Lower leg skin (tissue), 4 donors: ENCODE measurements at regions not wholly inside any gene's neighbourhood (a gene's known extent, or its start where the extent isn't known, plus 50 kb on each side); places are given as distances from the start of the nearest gene placed in this dataset.

Experiments used
- DNase-seq, 2 donors: peaks; one replicate each; pipeline ENCODE4 v3.0.0-alpha.2; 2019; ENCODE audit warnings: low spot score in 2 of 2
- H3K4me3 ChIP-seq: fragments of 200-600 bp; sonication (generic); 2 replicates; pipeline ENCODE4 v1.5.1; 2017; ENCODE audit warnings: mild to moderate bottlenecking, low read depth; ENCODE audit not compliant: poor library complexity, severe bottlenecking
- POLR2A ChIP-seq, 2 donors: fragments of 450-650 bp; IDR thresholded peaks; one replicate each; pipeline ENCODE4 v1.6.1; 2016 to 2017; ENCODE audit warnings: antibody characterized with exemption in 2 of 2, mild to moderate bottlenecking in 1 of 2, moderate library complexity in 1 of 2
- WGBS, 2 donors: methylation state at CpG; one replicate each; pipeline ENCODE4 v1.1.5; 2018; 5-methylcytosine and 5-hydroxymethylcytosine counted together
- intact Hi-C: fragments of 100-400 bp; cut with DNase I; formaldehyde crosslinking; loops from one replicate; pipeline ENCODE4 v1.15.0; 2023; ENCODE audit warnings: low total_unique reads
- TF ChIP-seq, protein P1 (sequence below), 3 donors: fragments of 450-650 bp; IDR thresholded peaks; one replicate each; pipeline ENCODE4 v1.5.1; 2016; ENCODE audit warnings: antibody characterized with exemption in 3 of 3, mild to moderate bottlenecking in 3 of 3, moderate library complexity in 2 of 3

DNA sequence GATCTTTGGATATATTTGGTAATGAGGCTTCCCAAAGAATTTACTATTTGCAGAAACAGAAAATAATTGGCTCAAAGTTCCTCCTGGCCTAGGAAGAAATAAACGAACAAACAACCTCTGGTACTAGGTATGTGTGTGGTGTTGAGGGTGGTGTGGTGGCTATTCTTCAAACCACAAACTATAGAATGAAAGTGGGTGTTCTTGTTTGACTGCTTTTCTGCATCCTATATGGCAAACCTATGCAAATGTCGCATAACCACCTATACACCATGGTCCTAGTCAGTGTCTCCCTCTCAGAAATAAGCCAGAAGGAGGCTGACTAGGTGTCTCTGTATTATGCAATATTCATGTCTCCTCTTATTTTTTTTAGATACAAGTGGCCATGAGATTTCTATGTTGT, 106.6 kb upstream of the PCDH18 start:
- intact Hi-C loops = no loop called here
- H3K4me3 ChIP-seq = no peak overlapping the region
- no peak for DNase-seq
- TF ChIP-seq, protein P1, sequence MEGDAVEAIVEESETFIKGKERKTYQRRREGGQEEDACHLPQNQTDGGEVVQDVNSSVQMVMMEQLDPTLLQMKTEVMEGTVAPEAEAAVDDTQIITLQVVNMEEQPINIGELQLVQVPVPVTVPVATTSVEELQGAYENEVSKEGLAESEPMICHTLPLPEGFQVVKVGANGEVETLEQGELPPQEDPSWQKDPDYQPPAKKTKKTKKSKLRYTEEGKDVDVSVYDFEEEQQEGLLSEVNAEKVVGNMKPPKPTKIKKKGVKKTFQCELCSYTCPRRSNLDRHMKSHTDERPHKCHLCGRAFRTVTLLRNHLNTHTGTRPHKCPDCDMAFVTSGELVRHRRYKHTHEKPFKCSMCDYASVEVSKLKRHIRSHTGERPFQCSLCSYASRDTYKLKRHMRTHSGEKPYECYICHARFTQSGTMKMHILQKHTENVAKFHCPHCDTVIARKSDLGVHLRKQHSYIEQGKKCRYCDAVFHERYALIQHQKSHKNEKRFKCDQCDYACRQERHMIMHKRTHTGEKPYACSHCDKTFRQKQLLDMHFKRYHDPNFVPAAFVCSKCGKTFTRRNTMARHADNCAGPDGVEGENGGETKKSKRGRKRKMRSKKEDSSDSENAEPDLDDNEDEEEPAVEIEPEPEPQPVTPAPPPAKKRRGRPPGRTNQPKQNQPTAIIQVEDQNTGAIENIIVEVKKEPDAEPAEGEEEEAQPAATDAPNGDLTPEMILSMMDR (IDR thresholded peaks at IDR 0.05) = no peak
- TF ChIP-seq POLR2A (IDR thresholded peaks at IDR 0.05) = no peak
- 82 to 88% methylated on average over 2 of the region's 2 CpGs for WGBS, 2 donors

DNA sequence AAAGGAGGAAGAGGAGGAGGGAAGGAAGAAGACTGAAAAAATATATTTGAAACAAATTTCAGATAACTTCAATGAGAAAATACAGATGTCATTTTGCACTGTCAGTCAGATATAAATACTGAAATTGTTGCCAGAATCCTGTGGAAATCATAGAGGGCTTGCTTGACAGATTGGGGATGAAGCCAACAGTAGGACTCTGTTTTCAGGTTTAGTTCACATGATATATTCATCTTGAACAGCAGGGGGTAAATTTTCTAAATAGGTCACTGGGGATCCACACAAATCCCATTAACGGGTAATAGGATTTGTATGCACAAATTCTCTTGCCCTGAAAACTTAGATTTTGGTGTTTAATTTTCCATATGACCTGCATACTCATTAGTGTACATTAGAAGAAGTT, 103.3 kb upstream of the PCDH18 start:
- WGBS, 2 donors = 49 to 60% methylated on average over 1 of the region's 1 CpG
- H3K4me3 ChIP-seq = no peak overlapping the region
- intact Hi-C loops = no loop called here

DNA sequence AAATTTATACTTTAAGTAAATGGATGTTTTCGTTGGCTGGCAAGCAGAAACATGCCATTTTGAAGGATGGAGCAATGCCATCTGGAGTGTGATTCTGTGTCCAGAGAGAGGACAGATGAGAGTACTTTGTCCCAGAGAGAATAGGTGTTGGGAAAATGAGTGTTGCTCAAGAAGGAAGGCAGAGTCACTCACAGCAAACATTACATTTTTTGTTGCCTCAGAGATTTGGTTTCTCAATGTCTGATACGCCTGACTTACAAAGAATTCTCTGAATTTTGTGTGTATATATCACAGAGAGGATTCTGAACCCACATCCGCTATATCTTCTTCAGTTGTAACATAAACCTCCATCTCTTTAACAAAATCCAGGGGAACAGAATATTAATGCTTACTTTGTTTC, 102.8 kb upstream of the PCDH18 start:
- WGBS, 2 donors = 77 to 79% methylated on average over 3 of the region's 3 CpGs
- TF ChIP-seq POLR2A (IDR thresholded peaks at IDR 0.05) = no peak
- TF ChIP-seq, protein P1 (IDR thresholded peaks at IDR 0.05) = no peak
- intact Hi-C loops = no loop called here

More for the DNA sequence above, 103.3 kb upstream of the PCDH18 start:
- no peak for DNase-seq
- TF ChIP-seq, protein P1 (IDR thresholded peaks at IDR 0.05) = no peak
- no peak for TF ChIP-seq POLR2A (IDR thresholded peaks at IDR 0.05)

DNA sequence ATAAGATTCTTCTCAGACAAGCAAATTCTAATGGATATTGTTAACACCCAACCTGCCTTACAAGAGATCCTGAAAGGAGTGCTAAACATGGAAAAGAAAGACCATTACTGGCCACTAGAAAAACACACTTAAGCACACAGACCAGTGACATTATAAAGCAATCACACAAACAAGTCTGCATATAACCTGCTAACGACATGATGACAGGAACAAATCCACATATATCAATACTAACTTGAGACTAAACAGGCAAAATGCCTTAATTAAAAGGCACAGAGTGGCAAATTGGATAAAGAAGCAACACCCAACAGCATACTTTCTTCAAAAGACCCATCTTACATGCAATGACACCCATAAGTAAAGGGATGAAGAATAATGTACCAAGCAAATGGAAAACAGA, 100.5 kb upstream of the PCDH18 start:
- DNase-seq = no peak
- intact Hi-C loops = no loop called here
- no peak overlapping the region for H3K4me3 ChIP-seq
- TF ChIP-seq POLR2A (IDR thresholded peaks at IDR 0.05) = no peak
- TF ChIP-seq, protein P1 (IDR thresholded peaks at IDR 0.05) = no peak
- 77 to 94% methylated on average over 1 of the region's 1 CpG for WGBS, 2 donors

More for the DNA sequence above, 102.8 kb upstream of the PCDH18 start:
- DNase-seq = no peak
- no peak overlapping the region for H3K4me3 ChIP-seq

DNA sequence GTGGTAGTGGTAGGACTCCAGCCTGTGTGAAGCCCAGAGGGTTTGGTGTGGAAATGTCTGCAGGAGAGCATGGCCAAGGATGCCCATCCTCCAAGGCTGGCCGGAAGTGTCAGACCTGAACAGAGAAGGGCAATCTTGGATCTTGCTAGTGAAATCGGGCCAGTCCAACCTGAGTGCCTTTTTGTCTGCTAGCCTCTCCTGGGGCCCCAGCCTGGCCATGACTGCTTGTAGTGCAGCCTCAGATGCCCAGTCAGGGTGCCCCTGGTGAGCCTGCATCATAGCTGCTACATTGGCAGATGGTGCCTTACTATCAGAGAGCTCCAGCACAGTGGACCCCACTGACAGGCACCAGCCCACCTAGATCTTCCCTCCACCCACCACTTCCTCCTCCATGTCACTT, 99.3 kb upstream of the PCDH18 start:
- TF ChIP-seq POLR2A (IDR thresholded peaks at IDR 0.05) = no peak
- TF ChIP-seq, protein P1 (IDR thresholded peaks at IDR 0.05) = no peak
- WGBS, 2 donors = 89 to 90% methylated on average over 2 of the region's 2 CpGs
- no peak overlapping the region for H3K4me3 ChIP-seq
- DNase-seq = no peak
- intact Hi-C loops = no loop called here

DNA sequence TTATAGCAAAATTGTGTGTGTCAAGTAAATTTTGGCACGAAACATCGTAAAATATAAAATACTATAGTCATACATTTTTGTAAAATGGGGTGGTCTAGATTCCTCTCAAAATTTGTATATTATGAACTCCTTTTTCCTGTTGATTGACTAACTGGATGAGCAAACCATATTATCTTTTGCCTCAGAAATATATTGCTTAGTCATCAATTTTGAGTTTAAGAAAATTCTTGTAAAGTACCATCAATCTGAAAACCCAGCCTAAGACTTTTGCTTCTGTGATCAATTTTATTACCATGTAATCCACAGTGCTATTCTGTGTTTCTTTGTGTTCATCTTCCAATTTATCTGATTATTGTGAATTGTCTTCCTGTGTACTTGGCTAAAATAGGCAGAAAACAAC, 98.0 kb upstream of the PCDH18 start:
- H3K4me3 ChIP-seq = no peak overlapping the region
- WGBS, 2 donors = 90 to 91% methylated on average over 2 of the region's 2 CpGs
- no peak for TF ChIP-seq POLR2A (IDR thresholded peaks at IDR 0.05)
- no peak for DNase-seq
- intact Hi-C loops = no loop called here
